22Rv1 (cell line): ENCODE measurements at regions not wholly inside any gene's neighbourhood (a gene's known extent, or its start where the extent isn't known, plus 50 kb on each side); places are given as distances from the start of the nearest gene placed in this dataset.

ENCODE experiments used
- ZFX ChIP-seq: fragments of 450-650 bp; IDR thresholded peaks from 2 replicates; pipeline ENCODE4 v1.6.1; 2017; ENCODE audit warnings: antibody characterized with exemption, borderline replicate concordance
- TF ChIP-seq, protein P1 (sequence below): fragments of 450-650 bp; IDR thresholded peaks from 2 replicates; pipeline ENCODE4 v1.5.1; 2017; ENCODE audit warnings: mild to moderate bottlenecking

DNA sequence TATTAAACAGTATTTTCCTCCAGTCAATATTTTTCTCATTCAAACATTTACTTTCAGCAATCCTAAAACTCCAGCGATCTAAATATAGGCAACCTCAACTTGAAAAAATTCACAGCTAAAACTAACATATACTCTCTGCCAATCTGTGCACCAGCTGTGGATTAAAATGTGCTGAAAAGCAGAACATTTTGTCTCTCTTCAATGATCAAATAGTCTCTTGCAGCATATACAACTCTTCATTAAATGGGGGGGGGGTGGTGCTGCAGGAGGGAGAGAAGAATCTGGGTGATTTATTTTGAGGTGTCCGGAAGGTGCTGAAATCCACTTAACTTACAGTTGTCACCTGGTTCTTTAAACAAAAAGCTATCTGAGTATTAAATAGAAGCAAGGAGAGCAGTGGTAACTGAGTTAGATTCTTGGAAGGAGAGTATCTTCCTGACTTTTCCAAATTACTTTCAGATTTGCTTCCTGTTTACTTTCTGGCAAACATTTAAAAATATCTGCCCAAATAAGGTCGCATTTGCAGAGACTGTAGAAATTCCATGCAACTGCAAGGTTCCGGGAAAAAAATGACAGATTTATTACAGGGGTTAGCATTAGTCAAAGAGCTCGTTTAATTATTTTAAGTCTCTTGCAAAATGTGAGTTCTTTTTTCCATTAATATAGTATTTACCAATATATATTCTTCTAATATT lies 904.7 kb upstream of the ACVR2A start:
- TF ChIP-seq, protein P1, sequence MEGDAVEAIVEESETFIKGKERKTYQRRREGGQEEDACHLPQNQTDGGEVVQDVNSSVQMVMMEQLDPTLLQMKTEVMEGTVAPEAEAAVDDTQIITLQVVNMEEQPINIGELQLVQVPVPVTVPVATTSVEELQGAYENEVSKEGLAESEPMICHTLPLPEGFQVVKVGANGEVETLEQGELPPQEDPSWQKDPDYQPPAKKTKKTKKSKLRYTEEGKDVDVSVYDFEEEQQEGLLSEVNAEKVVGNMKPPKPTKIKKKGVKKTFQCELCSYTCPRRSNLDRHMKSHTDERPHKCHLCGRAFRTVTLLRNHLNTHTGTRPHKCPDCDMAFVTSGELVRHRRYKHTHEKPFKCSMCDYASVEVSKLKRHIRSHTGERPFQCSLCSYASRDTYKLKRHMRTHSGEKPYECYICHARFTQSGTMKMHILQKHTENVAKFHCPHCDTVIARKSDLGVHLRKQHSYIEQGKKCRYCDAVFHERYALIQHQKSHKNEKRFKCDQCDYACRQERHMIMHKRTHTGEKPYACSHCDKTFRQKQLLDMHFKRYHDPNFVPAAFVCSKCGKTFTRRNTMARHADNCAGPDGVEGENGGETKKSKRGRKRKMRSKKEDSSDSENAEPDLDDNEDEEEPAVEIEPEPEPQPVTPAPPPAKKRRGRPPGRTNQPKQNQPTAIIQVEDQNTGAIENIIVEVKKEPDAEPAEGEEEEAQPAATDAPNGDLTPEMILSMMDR = no peak
- TF ChIP-seq ZFX = no peak
